Progenitor cell of endocrine pancreas (in vitro differentiated cells): ENCODE measurements at regions not wholly inside any gene's neighbourhood (a gene's known extent, or its start where the extent isn't known, plus 50 kb on each side); places are given as distances from the start of the nearest gene placed in this dataset.

ENCODE experiments used
- DNase-seq: peaks from one replicate; pipeline ENCODE4 v3.0.0; 2021; ENCODE audit warnings: low spot score; ENCODE audit not compliant: unreplicated experiment
- H3K27ac Mint-ChIP-seq: 2 replicates; pipeline ENCODE4 v1.8.0; 2021; ENCODE audit warnings: mild to moderate bottlenecking, moderate library complexity, mixed read lengths
- H3K27me3 Mint-ChIP-seq: 2 replicates; pipeline ENCODE4 v1.8.0; 2021; ENCODE audit warnings: mixed read lengths
- H3K36me3 Mint-ChIP-seq: 2 replicates; pipeline ENCODE4 v1.8.0; 2022; ENCODE audit warnings: mixed read lengths; ENCODE audit not compliant: insufficient read depth
- H3K4me1 Mint-ChIP-seq: 2 replicates; pipeline ENCODE4 v1.8.0; 2021; ENCODE audit warnings: low read depth, mixed read lengths
- H3K4me3 Mint-ChIP-seq: 2 replicates; pipeline ENCODE4 v1.8.0; 2021; ENCODE audit warnings: low read depth, mild to moderate bottlenecking, moderate library complexity, mixed read lengths
- H3K9me3 Mint-ChIP-seq: 2 replicates; pipeline ENCODE4 v1.8.0; 2021; ENCODE audit warnings: low read depth, mixed read lengths
- CTCF ChIP-seq: fragments of 200-600 bp; sonication (generic); IDR thresholded peaks from one replicate; pipeline ENCODE4 v1.5.0; 2021; ENCODE audit warnings: antibody characterized with exemption, mild to moderate bottlenecking; ENCODE audit not compliant: unreplicated experiment

GRCh38 chr5:40240111-40240510, 439.6 kb upstream of the PTGER4 start:
- no peaks in the 10 kb centered on the region for H3K36me3 Mint-ChIP-seq
- DNase-seq: no peak
- no peak for TF ChIP-seq CTCF
- peaks cover 7% of the 10 kb centered on the region for H3K4me1 Mint-ChIP-seq
- no peak overlapping the region for H3K4me3 Mint-ChIP-seq
- no peaks in the 10 kb centered on the region for H3K27me3 Mint-ChIP-seq
- H3K27ac Mint-ChIP-seq: no peak overlapping the region
- H3K9me3 Mint-ChIP-seq: peaks cover 4% of the 10 kb centered on the region

- Mint-ChIP-seq H3K4me3 (no peak overlapping the region), H3K27ac (no peak overlapping the region), H3K27me3 (no peaks in the 10 kb centered on the region), H3K9me3 (peaks cover 4% of the 10 kb centered on the region), H3K4me1 (peaks cover 8% of the 10 kb centered on the region), H3K36me3 (no peaks in the 10 kb centered on the region)
- DNase-seq: no peak
- TF ChIP-seq CTCF: no peak
Observed at GRCh38 chr5:40238066-40238745, 441.5 kb upstream of the PTGER4 start.

GRCh38 chr5:40235471-40236400, 444.0 kb upstream of the PTGER4 start:
- Mint-ChIP-seq H3K4me3 (no peak overlapping the region), H3K27me3 (no peaks in the 10 kb centered on the region), H3K4me1 (peaks cover 8% of the 10 kb centered on the region), H3K36me3 (no peaks in the 10 kb centered on the region), H3K27ac (no peak overlapping the region), H3K9me3 (peaks cover 3% of the 10 kb centered on the region)
- no peak for TF ChIP-seq CTCF
- no peak for DNase-seq

- H3K36me3 Mint-ChIP-seq: no peaks in the 10 kb centered on the region
- no peaks in the 10 kb centered on the region for H3K9me3 Mint-ChIP-seq
- H3K27ac Mint-ChIP-seq: no peak overlapping the region
- H3K4me3 Mint-ChIP-seq: no peak overlapping the region
- H3K27me3 Mint-ChIP-seq: no peaks in the 10 kb centered on the region
- DNase-seq: no peak
- TF ChIP-seq CTCF: no peak
- H3K4me1 Mint-ChIP-seq: peaks cover 14% of the 10 kb centered on the region
Observed at GRCh38 chr5:40233268-40233667, 446.4 kb upstream of the PTGER4 start.

- TF ChIP-seq CTCF: no peak
- no peaks in the 10 kb centered on the region for H3K9me3 Mint-ChIP-seq
- no peak for DNase-seq
- no peaks in the 10 kb centered on the region for H3K36me3 Mint-ChIP-seq
- H3K27ac Mint-ChIP-seq: no peak overlapping the region
- H3K4me1 Mint-ChIP-seq: peaks cover 6% of the 10 kb centered on the region
- H3K4me3 Mint-ChIP-seq: no peak overlapping the region
- H3K27me3 Mint-ChIP-seq: no peaks in the 10 kb centered on the region
Observed at GRCh38 chr5:40227931-40228330, 451.8 kb upstream of the PTGER4 start.
